ENCODE measurements at regions not wholly inside any gene's neighbourhood (a gene's known extent, or its start where the extent isn't known, plus 50 kb on each side); places are given as distances from the start of the nearest gene placed in this dataset.

- H3K79me2 ChIP-seq (ENCODE audit: control insufficient read depth, insufficient read depth, low read length) = no peaks in the 10 kb centered on the region
- H3K4me2 ChIP-seq (ENCODE audit: control insufficient read depth, insufficient read depth) = no peak overlapping the region
- no peaks in the 10 kb centered on the region for H3K4me1 ChIP-seq (ENCODE audit: control insufficient read depth, insufficient read depth, low read length)
- ChIA-PET CTCF (interaction anchor here (1.5 to 2.2 kb wide), 2 partner anchors 12 to 17 kb away, joined by 5 read pairs; no protein-coding TSS in a partner anchor), RAD21 (ENCODE audit: unreplicated experiment) (interaction anchor here (2.0 kb wide), 1 partner anchor 137 kb away, joined by 5 read pairs; the partner anchor contains the start of gene SFRP4), POLR2A (interaction anchor here (1.1 kb wide), 1 partner anchor 110 kb away, joined by 3 read pairs; no protein-coding TSS in a partner anchor), SMC1A (ENCODE audit: uncharacterized antibody, unreplicated experiment) (interaction anchor here (0.6 to 1.4 kb wide), 2 partner anchors 151 to 153 kb away, joined by 3 to 4 read pairs; no protein-coding TSS in a partner anchor)
- intact Hi-C loops (cut with micrococcal nuclease; ENCODE audit: unreplicated experiment) (no loop called here), in situ Hi-C loops (cut with MboI) (no loop called here)
- FAIRE-seq (peak; percentile 38), DNase-seq (ENCODE audit: low read depth, low spot score) (no peak), ATAC-seq (no peak)
- no peak overlapping the region for H3K27ac ChIP-seq (ENCODE audit: control insufficient read depth, insufficient read depth)
- BruUV-seq (replicated peaks) = no TSS peak
- WGBS (ENCODE audit: insufficient coverage, insufficient replicate concordance, low lambda C conversion rate, missing lambda C conversion rate) = 0% methylated on average over 3 of the region's 3 CpGs
- no peak overlapping the region for H3K9ac ChIP-seq (ENCODE audit: control insufficient read depth, insufficient read depth, low read length)
- no peaks in the 10 kb centered on the region; a peak in 1 of 4 replicates for H3K27me3 ChIP-seq (replicated peaks in 1 of 2; ENCODE audit: control insufficient read depth in 2 of 2, insufficient read depth in 2 of 2, low read length in 1 of 2)
- H4K20me1 ChIP-seq (ENCODE audit: control insufficient read depth, insufficient read depth) = no peaks in the 10 kb centered on the region; the same call in 1 of the 2 replicates
- TF ChIP-seq USF2 (IDR thresholded peaks at IDR 0.05; ENCODE audit: borderline replicate concordance, low read depth, low read length) = no peak
- TF ChIP-seq SPI1 (IDR thresholded peaks at IDR 0.05; ENCODE audit: borderline replicate concordance, insufficient read depth, low read depth, low read length) = no peak
- TF ChIP-seq E2F8 (IDR thresholded peaks at IDR 0.05; ENCODE audit: low read depth, partially characterized antibody) = no peak
- no peak for TF ChIP-seq CEBPB (IDR thresholded peaks at IDR 0.05; ENCODE audit: borderline replicate concordance in 1 of 2, low read depth in 2 of 2, low read length in 2 of 2)
- no peak for TF ChIP-seq NFYA (IDR thresholded peaks at IDR 0.05; ENCODE audit: borderline replicate concordance, low read depth, low read length)
- no peak for TF ChIP-seq HSF1 (IDR thresholded peaks at IDR 0.05; ENCODE audit: low read depth, low read length)
- no peak for TF ChIP-seq RBBP5 (conservative IDR thresholded peaks at IDR 0.05)
- TF ChIP-seq NR2F1 (conservative IDR thresholded peaks at IDR 0.05) = no peak
- no peak for TF ChIP-seq REST (IDR thresholded peaks at IDR 0.05; ENCODE audit: low read depth, low read length)
- no peak for TF ChIP-seq PAX8 (IDR thresholded peaks at IDR 0.05)
- no peak for TF ChIP-seq ZBTB33 (IDR thresholded peaks at IDR 0.05)
- no peak for TF ChIP-seq SREBF1 (IDR thresholded peaks at IDR 0.05; ENCODE audit: low read length)
- H3K9me3 ChIP-seq (replicated peaks; ENCODE audit: control insufficient read depth, insufficient read depth, low read length) = no peaks in the 10 kb centered on the region; the same call in 2 of the 3 replicates
- H3K36me3 ChIP-seq (ENCODE audit: control insufficient read depth in 2 of 2, insufficient read depth in 2 of 2, low read length in 1 of 2) = no peaks in the 10 kb centered on the region
- no peak overlapping the region for H2AFZ ChIP-seq (ENCODE audit: control insufficient read depth, low read depth, low read length)
- H3K4me3 ChIP-seq = no peak overlapping the region
Observed at GRCh38 chr7:38054199-38054598, 123.8 kb upstream of the STARD3NL start.

Measured in GM12878 (cell line).